ENCODE measurements at regions not wholly inside any gene's neighbourhood (a gene's known extent, or its start where the extent isn't known, plus 50 kb on each side); places are given as distances from the start of the nearest gene placed in this dataset.
"Not testable (repeated sequence)": the region's sequence is repeated elsewhere in the genome, so short reads cannot be mapped to it uniquely, and the experiment has no call there.

DNA sequence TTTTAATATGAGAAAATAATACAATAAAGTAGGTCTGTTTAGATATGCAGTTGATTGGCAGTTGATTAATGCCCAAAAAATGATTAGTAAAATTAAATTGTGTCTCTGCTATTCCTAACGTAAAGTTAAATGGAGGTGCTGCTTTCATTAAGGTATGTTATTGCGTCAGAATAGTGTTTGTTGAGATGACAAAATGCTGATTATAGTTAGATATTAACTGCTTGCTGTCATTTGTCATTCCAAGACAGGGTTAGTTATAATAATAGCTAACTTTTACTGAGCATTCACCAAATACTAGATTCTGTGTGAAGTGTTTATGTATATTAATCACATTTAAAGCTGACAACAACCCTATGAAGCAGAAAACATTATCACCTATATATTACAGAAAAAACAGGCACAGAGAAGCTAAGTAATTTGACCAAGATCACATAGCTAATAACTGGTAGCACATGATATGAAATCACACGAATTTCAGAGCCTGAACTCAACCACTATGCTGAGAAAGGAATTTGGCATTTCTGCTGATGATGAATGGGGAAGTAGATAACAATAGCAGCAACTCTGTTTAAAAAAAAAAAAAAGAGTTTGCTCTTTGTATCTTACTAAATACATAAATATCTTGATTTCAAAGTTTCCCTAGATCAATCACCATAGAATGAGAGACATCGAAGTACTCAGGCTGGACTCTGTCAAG, 59.7 kb upstream of the WDR44 start:
- Histone ChIP-seq H3K27me3 (ENCODE audit: control insufficient read depth in 2 of 2, insufficient read depth in 2 of 2, low read length in 2 of 2) (no peaks in the 10 kb centered on the region), H3K4me2 (ENCODE audit: insufficient read depth, low read length) (no peak overlapping the region), H3K9ac (ENCODE audit: insufficient read depth in 1 of 2, low read depth in 2 of 2, low read length in 2 of 2) (no peak overlapping the region), H4K20me1 (replicated peaks; ENCODE audit: control insufficient read depth, insufficient read depth, low read length) (no peaks in the 10 kb centered on the region), H2AFZ (ENCODE audit: low read depth, low read length) (no peak overlapping the region), H3K79me2 (ENCODE audit: control insufficient read depth, insufficient read depth, low read length) (no peaks in the 10 kb centered on the region), H3K27ac (ENCODE audit: extremely low read depth, low read depth, low read length) (no peak overlapping the region), H3K36me3 (ENCODE audit: control insufficient read depth, insufficient read depth, low read length) (no peaks in the 10 kb centered on the region), H3K4me1 (replicated peaks in 1 of 2; ENCODE audit: control insufficient read depth in 2 of 2, insufficient read depth in 2 of 2, low read length in 2 of 2) (no peaks in the 10 kb centered on the region), H3K4me3 (no peak overlapping the region), H3K9me1 (ENCODE audit: control insufficient read depth, insufficient read depth, low read length) (no peaks in the 10 kb centered on the region), H3K9me3 (replicated peaks; ENCODE audit: control insufficient read depth, insufficient read depth, low read depth, low read length) (no peaks in the 10 kb centered on the region)
- in situ Hi-C loops (cut with MboI): no loop called here
- 11% methylated on average over 4 of the region's 4 CpGs for whole genome bisulfite sequencing (ENCODE audit: insufficient coverage, low coverage, missing lambda C conversion rate)
- CTCF ChIA-PET (ENCODE audit: low intra/inter-chr PET ratio): no interaction called here
- no peak for TF ChIP-seq RBM17 (IDR thresholded peaks at IDR 0.05; ENCODE audit: borderline replicate concordance, low read depth, low read length)
- no peak for TF ChIP-seq CEBPG (CRISPR knock-in tag; IDR thresholded peaks at IDR 0.05)
- TF ChIP-seq CEBPG (tag; conservative IDR thresholded peaks at IDR 0.05 in 1 of 2, IDR thresholded peaks at IDR 0.05 in 1 of 2): 0 out of 4 replicates have a peak, but pooled peaks of 1 of the 2 experiments have one; percentile 30
- FAIRE-seq (no peak), ATAC-seq (no peak; the same call in 2 of the 3 replicates), DNase-seq (ENCODE audit: extremely low read depth in 1 of 4, low spot score in 3 of 4) (no peak)
- no TSS peak for BruUV-seq (replicated peaks)
- intact Hi-C loops (cut with micrococcal nuclease): no loop called here
- POLR2A ChIA-PET: interaction anchor here (1.1 kb wide), 1 partner anchor 288 kb away, joined by 4 read pairs; no protein-coding TSS in a partner anchor

DNA sequence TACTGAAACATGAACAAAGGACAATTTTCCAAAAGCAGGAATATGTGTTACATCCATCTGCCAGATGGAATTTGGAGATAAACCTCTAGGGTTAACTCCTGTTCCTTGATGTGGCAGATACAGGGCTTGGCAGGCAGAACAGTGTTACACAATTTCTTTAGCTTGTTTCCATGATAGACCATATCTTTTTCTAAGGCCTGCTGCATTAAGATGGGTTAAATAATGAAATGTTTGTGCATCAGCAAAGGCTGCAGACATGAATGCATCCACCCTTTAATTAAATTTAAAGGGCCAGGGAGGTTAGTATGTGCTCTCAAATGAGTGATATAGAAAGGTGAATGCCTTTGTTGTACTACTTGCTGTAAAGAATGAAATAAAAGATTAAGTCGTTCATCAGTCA, 50.1 kb upstream of the WDR44 start:
- H3K4me2 ChIP-seq (ENCODE audit: insufficient read depth, low read length); DNase-seq (ENCODE audit: extremely low read depth in 1 of 4, low spot score in 3 of 4); H3K79me2 ChIP-seq (ENCODE audit: control insufficient read depth, insufficient read depth, low read length); H3K36me3 ChIP-seq (ENCODE audit: control insufficient read depth, insufficient read depth, low read length); H2AFZ ChIP-seq (ENCODE audit: low read depth, low read length); H3K9ac ChIP-seq (ENCODE audit: insufficient read depth in 1 of 2, low read depth in 2 of 2, low read length in 2 of 2); H3K4me3 ChIP-seq; CTCF ChIA-PET (ENCODE audit: low intra/inter-chr PET ratio); ATAC-seq; H3K4me1 ChIP-seq (replicated peaks in 1 of 2; ENCODE audit: control insufficient read depth in 2 of 2, insufficient read depth in 2 of 2, low read length in 2 of 2); POLR2A ChIA-PET; FAIRE-seq; H3K27me3 ChIP-seq (ENCODE audit: control insufficient read depth in 2 of 2, insufficient read depth in 2 of 2, low read length in 2 of 2); H4K20me1 ChIP-seq (replicated peaks; ENCODE audit: control insufficient read depth, insufficient read depth, low read length); H3K9me3 ChIP-seq (replicated peaks; ENCODE audit: control insufficient read depth, insufficient read depth, low read depth, low read length); BruUV-seq (replicated peaks); intact Hi-C loops (cut with micrococcal nuclease); H3K9me1 ChIP-seq (ENCODE audit: control insufficient read depth, insufficient read depth, low read length); in situ Hi-C loops (cut with MboI); H3K27ac ChIP-seq (ENCODE audit: extremely low read depth, low read depth, low read length); TF ChIP-seq TEAD4 (CRISPR knock-in tag; IDR thresholded peaks at IDR 0.05; ENCODE audit: borderline replicate concordance): not testable (repeated sequence)
- WGBS (ENCODE audit: insufficient coverage, low coverage, missing lambda C conversion rate): 13% methylated on average over 1 of the region's 1 CpG
- TF ChIP-seq TAL1 (IDR thresholded peaks at IDR 0.05): peak; percentile 24; the same call in 1 of the 2 replicates
- peak; percentile 27; the same call in 1 of the 2 replicates for TF ChIP-seq TEAD4 (IDR thresholded peaks at IDR 0.05; ENCODE audit: low read length)
- 0 out of 2 replicates have a peak, but pooled peaks have one; percentile 32 for TF ChIP-seq CBFA2T3 (IDR thresholded peaks at IDR 0.05)
- 0 out of 2 replicates have a peak, but pooled peaks have one; percentile 12 for TF ChIP-seq TCF3 (CRISPR knock-in tag; IDR thresholded peaks at IDR 0.05)
- TF ChIP-seq SOX6 (IDR thresholded peaks at IDR 0.05): peak; percentile 35; the same call in 1 of the 2 replicates
- 0 out of 2 replicates have a peak, but pooled peaks have one; percentile 9 for TF ChIP-seq CBFA2T2 (conservative IDR thresholded peaks at IDR 0.05)
- 0 out of 2 replicates have a peak, but pooled peaks have one; percentile 17 for TF ChIP-seq ARID1B (IDR thresholded peaks at IDR 0.05)
